MM.1S (cell line): ENCODE measurements at regions not wholly inside any gene's neighbourhood (a gene's known extent, or its start where the extent isn't known, plus 50 kb on each side); places are given as distances from the start of the nearest gene placed in this dataset.

Experiments used
- DNase-seq: peaks from one replicate; pipeline ENCODE4 v3.0.0-alpha.2; 2015
- H2AFZ ChIP-seq: fragments of 300-600 bp; sonication (generic); 2 replicates; pipeline ENCODE4 v1.6.0; 2016; ENCODE audit warnings: antibody characterized with exemption, low read length
- H3F3A ChIP-seq: fragments of 300-600 bp; sonication (generic); 2 replicates; pipeline ENCODE4 v1.6.1; 2016; ENCODE audit warnings: mild to moderate bottlenecking, antibody characterized with exemption, low read length, moderate library complexity, mixed read lengths; ENCODE audit not compliant: insufficient read depth
- H3K27ac ChIP-seq: fragments of 300-600 bp; sonication (generic); 2 replicates; pipeline ENCODE4 v1.5.1; 2016; ENCODE audit warnings: mild to moderate bottlenecking, low read length
- H3K27me3 ChIP-seq: fragments of 300-600 bp; sonication (generic); replicated peaks from 2 replicates; pipeline ENCODE4 v1.6.0; 2016; ENCODE audit warnings: low read length; ENCODE audit not compliant: insufficient read depth
- H3K36me3 ChIP-seq: fragments of 300-600 bp; sonication (generic); replicated peaks from 2 replicates; pipeline ENCODE4 v1.6.1; 2016; ENCODE audit warnings: mild to moderate bottlenecking, low read length, mixed read lengths; ENCODE audit not compliant: insufficient read depth
- H3K4me1 ChIP-seq: fragments of 300-600 bp; sonication (generic); 2 replicates; pipeline ENCODE4 v1.6.1; 2016; ENCODE audit warnings: low read length, mixed read lengths
- H3K4me2 ChIP-seq: fragments of 300-600 bp; sonication (generic); 2 replicates; pipeline ENCODE4 v1.6.0; 2016; ENCODE audit warnings: low read depth, low read length
- H3K4me3 ChIP-seq: fragments of 300-600 bp; sonication (generic); 2 replicates; pipeline ENCODE4 v1.5.1; 2016; ENCODE audit warnings: low read length, mixed read lengths
- H3K79me2 ChIP-seq: fragments of 300-600 bp; sonication (generic); 2 replicates; pipeline ENCODE4 v1.6.1; 2016; ENCODE audit warnings: mixed run types, low read length, mixed read lengths
- H3K9ac ChIP-seq: fragments of 300-600 bp; sonication (generic); 2 replicates; pipeline ENCODE4 v1.6.1; 2016; ENCODE audit warnings: low read length, mixed read lengths
- H3K9me2 ChIP-seq: fragments of 300-600 bp; sonication (generic); replicated peaks from 2 replicates; pipeline ENCODE4 v1.6.1; 2016; ENCODE audit warnings: mild to moderate bottlenecking, low read length, mixed read lengths; ENCODE audit not compliant: insufficient read depth
- H3K9me3 ChIP-seq: fragments of 300-600 bp; sonication (generic); replicated peaks from 2 replicates; pipeline ENCODE4 v1.6.1; 2016; ENCODE audit warnings: mild to moderate bottlenecking, low read length, mixed read lengths; ENCODE audit not compliant: insufficient read depth
- H4K20me1 ChIP-seq: fragments of 300-600 bp; sonication (generic); 2 replicates; pipeline ENCODE4 v1.6.1; 2016; ENCODE audit warnings: mild to moderate bottlenecking, low read length, moderate library complexity, mixed read lengths; ENCODE audit not compliant: insufficient read depth
- EZH2 ChIP-seq: fragments of 300-600 bp; sonication (generic); optimal IDR thresholded peaks from 2 replicates; pipeline ENCODE3; 2017; ENCODE audit warnings: low read depth, mild to moderate bottlenecking, antibody characterized with exemption, low read length, mixed read lengths
- EZH2phosphoT487 ChIP-seq: fragments of 300-600 bp; sonication (generic); IDR thresholded peaks from 2 replicates; pipeline ENCODE4 v1.6.1; 2018; ENCODE audit warnings: antibody characterized with exemption, low read length
- TF ChIP-seq, protein P1 (sequence below): fragments of 300-600 bp; sonication (generic); IDR thresholded peaks from 2 replicates; pipeline ENCODE4 v1.5.1; 2016; ENCODE audit warnings: antibody characterized with exemption, low read length, mixed read lengths

DNA sequence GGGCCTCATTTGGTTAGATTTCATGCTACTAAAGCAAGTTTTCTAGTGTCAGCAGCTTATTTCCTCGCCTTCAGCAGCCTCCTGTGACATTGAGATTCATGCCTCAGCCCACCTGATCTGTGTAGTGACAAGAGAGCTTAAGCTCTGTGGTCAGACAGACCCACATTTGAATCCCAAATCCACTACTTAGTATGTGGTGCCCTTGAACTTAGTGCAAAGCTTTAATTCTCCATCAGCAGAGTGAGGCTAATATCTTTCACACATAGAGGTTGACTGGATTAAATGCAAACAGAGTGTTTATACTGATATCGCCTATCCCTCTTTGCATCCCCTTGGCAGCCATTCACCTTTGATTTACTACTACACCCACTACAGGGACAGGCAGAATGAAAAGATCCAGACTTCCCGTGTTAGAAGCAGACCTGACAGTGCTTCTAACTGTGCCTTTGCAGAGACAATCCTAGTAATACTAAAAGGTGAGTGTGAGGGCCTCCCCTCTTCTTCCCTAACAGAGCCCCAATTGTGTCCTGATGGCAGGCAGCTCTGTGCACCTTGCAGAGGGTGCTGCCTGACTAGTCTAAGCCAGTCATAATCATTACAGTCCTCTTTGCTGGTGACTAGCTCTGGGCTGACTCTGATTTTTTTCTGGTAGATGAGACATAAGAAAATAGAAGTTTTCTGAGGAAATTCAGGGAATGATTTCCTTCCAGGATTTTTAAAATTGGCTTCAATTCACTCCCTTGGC is 264.0 kb downstream of the CTH start:
- no peak overlapping the region for H3K4me3 ChIP-seq
- no peaks in the 10 kb centered on the region for H3F3A ChIP-seq
- no peaks in the 10 kb centered on the region for H3K4me1 ChIP-seq
- H3K36me3 ChIP-seq, result no peaks in the 10 kb centered on the region
- no peak overlapping the region for H3K27ac ChIP-seq
- H2AFZ ChIP-seq, result no peak overlapping the region
- DNase-seq, result no peak
- H3K27me3 ChIP-seq, result no peaks in the 10 kb centered on the region
- no peaks in the 10 kb centered on the region for H3K79me2 ChIP-seq
- TF ChIP-seq EZH2, result no peak
- TF ChIP-seq, protein P1, sequence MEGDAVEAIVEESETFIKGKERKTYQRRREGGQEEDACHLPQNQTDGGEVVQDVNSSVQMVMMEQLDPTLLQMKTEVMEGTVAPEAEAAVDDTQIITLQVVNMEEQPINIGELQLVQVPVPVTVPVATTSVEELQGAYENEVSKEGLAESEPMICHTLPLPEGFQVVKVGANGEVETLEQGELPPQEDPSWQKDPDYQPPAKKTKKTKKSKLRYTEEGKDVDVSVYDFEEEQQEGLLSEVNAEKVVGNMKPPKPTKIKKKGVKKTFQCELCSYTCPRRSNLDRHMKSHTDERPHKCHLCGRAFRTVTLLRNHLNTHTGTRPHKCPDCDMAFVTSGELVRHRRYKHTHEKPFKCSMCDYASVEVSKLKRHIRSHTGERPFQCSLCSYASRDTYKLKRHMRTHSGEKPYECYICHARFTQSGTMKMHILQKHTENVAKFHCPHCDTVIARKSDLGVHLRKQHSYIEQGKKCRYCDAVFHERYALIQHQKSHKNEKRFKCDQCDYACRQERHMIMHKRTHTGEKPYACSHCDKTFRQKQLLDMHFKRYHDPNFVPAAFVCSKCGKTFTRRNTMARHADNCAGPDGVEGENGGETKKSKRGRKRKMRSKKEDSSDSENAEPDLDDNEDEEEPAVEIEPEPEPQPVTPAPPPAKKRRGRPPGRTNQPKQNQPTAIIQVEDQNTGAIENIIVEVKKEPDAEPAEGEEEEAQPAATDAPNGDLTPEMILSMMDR, result no peak
- no peak for TF ChIP-seq EZH2phosphoT487
- H3K9me3 ChIP-seq, result no peaks in the 10 kb centered on the region
- no peak overlapping the region for H3K4me2 ChIP-seq
- no peaks in the 10 kb centered on the region for H4K20me1 ChIP-seq
- no peaks in the 10 kb centered on the region for H3K9me2 ChIP-seq
- H3K9ac ChIP-seq, result no peak overlapping the region

DNA sequence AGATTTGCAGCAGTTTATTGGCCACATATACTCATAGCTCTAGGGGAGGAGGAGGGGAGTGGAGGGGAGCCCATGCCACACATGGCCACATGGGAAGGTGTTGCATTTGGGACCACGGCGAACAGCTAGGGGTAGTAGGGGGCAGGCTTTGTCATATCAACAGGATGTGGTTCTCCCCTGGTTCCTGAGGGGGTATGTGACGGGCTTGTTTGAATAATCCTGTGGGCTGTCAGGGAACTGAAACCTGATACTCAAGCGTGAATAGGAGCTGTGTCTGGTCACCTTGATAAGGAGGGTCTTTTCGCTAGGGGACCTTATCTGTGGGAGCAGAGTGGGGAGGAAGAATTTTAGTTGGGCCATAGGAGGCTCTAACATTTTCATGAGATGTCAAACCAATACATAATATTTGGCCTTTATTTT is 264.7 kb downstream of the CTH start:
- no peak overlapping the region for H3K9ac ChIP-seq
- TF ChIP-seq, protein P1, result no peak
- no peak for TF ChIP-seq EZH2
- no peak for TF ChIP-seq EZH2phosphoT487
- H3K4me1 ChIP-seq, result no peaks in the 10 kb centered on the region
- H4K20me1 ChIP-seq, result no peaks in the 10 kb centered on the region
- DNase-seq, result no peak
- H3K27ac ChIP-seq, result no peak overlapping the region
- no peak overlapping the region for H3K4me2 ChIP-seq
- no peaks in the 10 kb centered on the region for H3K79me2 ChIP-seq
- H3F3A ChIP-seq, result no peaks in the 10 kb centered on the region
- H3K36me3 ChIP-seq, result no peaks in the 10 kb centered on the region
- no peak overlapping the region for H2AFZ ChIP-seq
- H3K9me2 ChIP-seq, result no peaks in the 10 kb centered on the region
- H3K27me3 ChIP-seq, result no peaks in the 10 kb centered on the region
- no peaks in the 10 kb centered on the region for H3K9me3 ChIP-seq
- H3K4me3 ChIP-seq, result no peak overlapping the region

DNA sequence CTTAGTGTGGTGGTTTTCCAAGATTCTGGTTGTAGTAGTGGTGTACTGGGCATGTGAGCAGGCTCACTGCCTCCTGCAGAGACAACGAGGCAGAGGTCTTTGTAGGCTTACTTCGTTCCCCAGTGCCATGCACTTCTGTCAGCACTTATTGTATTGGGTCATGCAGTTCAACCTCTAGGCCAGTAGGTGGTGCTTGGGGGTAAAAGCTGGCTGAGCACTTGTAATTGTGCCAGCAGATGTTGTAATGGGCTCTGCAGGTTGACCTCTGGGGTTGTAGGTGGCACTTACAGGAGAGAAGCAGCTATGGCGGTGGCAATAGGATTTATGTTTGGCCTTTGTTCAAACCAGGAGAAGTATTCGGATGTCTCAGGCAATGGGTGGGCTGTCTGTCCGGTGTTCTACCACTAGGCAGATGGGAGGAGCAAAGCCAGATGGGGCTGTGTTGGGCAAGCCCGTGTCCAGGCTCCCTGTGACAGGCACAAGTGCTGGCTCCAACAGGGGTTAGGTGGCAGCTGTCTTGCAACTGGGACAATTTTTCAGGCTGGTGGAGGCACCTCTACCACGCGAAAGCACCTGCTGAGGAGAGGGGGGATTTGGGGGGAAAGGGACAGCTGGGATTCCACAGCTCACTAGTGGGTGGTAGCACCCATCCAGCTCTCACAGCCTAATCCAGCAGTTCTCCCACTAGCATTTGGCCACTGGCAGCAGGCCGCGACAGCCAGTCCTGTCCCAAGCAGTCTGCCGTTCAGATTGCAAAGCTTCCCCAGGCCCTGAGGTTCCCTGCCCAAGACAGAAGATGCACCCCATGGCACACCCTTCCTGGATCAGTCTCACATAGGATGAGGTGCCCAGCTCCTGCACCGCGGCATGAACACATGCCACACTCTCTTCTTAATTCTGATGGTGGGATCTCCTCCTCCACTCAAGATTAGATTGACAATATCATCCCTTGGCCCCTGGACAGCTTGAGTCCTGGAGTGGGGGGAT is 274.5 kb downstream of the CTH start:
- H3K9ac ChIP-seq, result no peak overlapping the region
- no peaks in the 10 kb centered on the region for H3K79me2 ChIP-seq
- no peaks in the 10 kb centered on the region for H3K9me2 ChIP-seq
- no peaks in the 10 kb centered on the region for H3K9me3 ChIP-seq
- H3K4me3 ChIP-seq, result no peak overlapping the region
- no peak for TF ChIP-seq EZH2
- TF ChIP-seq, protein P1, result peak; percentile 87
- no peaks in the 10 kb centered on the region for H3F3A ChIP-seq
- H2AFZ ChIP-seq, result no peak overlapping the region
- no peaks in the 10 kb centered on the region for H3K36me3 ChIP-seq
- no peak overlapping the region for H3K27ac ChIP-seq
- no peaks in the 10 kb centered on the region for H3K4me1 ChIP-seq
- H4K20me1 ChIP-seq, result no peaks in the 10 kb centered on the region
- DNase-seq, result peak; percentile 69
- H3K27me3 ChIP-seq, result no peaks in the 10 kb centered on the region
- no peak overlapping the region for H3K4me2 ChIP-seq
